Tibial nerve (tissue), 4 donors: ENCODE measurements at regions not wholly inside any gene's neighbourhood (a gene's known extent, or its start where the extent isn't known, plus 50 kb on each side); places are given as distances from the start of the nearest gene placed in this dataset.

Experiments used
- CTCF ChIP-seq, 5 experiments: fragments of 200-600 bp in 3 of 5; fragments of 450-650 bp in 2 of 5; sonication (generic) in 3 of 5; IDR thresholded peaks; one replicate each; pipeline ENCODE4 v1.5.1; 2016 to 2019; ENCODE audit warnings: antibody characterized with exemption in 5 of 5, mild to moderate bottlenecking in 3 of 5, moderate library complexity in 2 of 5
- EP300 ChIP-seq, 2 donors: sonication (generic); formaldehyde crosslinking; IDR thresholded peaks; one replicate each; pipeline ENCODE4 v1.6.1; 2017; ENCODE audit warnings: antibody characterized with exemption in 2 of 2, mild to moderate bottlenecking in 1 of 2
- POLR2A ChIP-seq, 2 donors: fragments of 450-650 bp; IDR thresholded peaks; one replicate each; pipeline ENCODE4 v1.6.1; 2017; ENCODE audit warnings: antibody characterized with exemption in 2 of 2, mild to moderate bottlenecking in 2 of 2, moderate library complexity in 2 of 2

DNA sequence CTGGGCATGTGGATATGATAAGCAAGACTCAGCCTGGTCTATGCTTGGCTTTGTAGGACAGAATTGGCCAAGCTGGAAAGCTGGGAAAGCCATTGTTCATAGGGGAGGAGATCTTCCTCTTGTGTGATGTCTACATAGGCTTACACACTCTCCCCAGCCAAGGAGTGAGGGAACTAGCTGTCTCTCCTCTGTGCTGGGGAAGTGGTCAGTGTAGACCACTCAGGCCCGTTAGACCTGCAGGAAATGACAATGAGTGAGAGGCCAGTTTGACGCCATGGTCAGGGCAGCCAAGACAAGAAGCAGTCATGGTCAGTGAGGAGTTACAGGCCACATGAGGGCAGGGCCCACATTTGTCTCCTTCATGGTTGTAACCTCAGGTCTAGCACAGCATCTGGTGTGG, 159.1 kb upstream of the KL start:
- TF ChIP-seq CTCF (IDR thresholded peaks at IDR 0.05) (no peak), EP300 (IDR thresholded peaks at IDR 0.05) (no peak), POLR2A (IDR thresholded peaks at IDR 0.05) (no peak)
